Bronchial epithelial cell (primary cell): ENCODE measurements at regions not wholly inside any gene's neighbourhood (a gene's known extent, or its start where the extent isn't known, plus 50 kb on each side); places are given as distances from the start of the nearest gene placed in this dataset.

Experiments
- DNase-seq: peaks from one replicate; pipeline ENCODE4 v3.0.0-alpha.2; 2010; ENCODE audit warnings: low read depth
- FAIRE-seq: peaks from 2 replicates; lab custom pipeline; 2011; peaks lifted over from hg19 to GRCh38; lab: Jason Lieb, UNC
- H3K27me3 ChIP-seq: 2 replicates; pipeline ENCODE4 v1.5.1; 2011; ENCODE audit warnings: low read length; ENCODE audit not compliant: control insufficient read depth, insufficient read depth
- H3K36me3 ChIP-seq: 2 replicates; pipeline ENCODE4 v1.5.1; 2011; ENCODE audit warnings: low read length; ENCODE audit not compliant: control insufficient read depth, insufficient read depth
- H3K4me3 ChIP-seq: 2 replicates; pipeline ENCODE4 v1.5.1; 2011; ENCODE audit warnings: mild to moderate bottlenecking, low read depth, low read length, control low read depth
- CTCF ChIP-seq: IDR thresholded peaks from 2 replicates; pipeline ENCODE4 v1.5.1; 2011; ENCODE audit warnings: mild to moderate bottlenecking, moderate library complexity, low read length, control low read depth, inconsistent platforms; ENCODE audit not compliant: insufficient read depth, severe bottlenecking

- Histone ChIP-seq H3K4me3 (no peak overlapping the region), H3K36me3 (no peaks in the 10 kb centered on the region), H3K27me3 (no peaks in the 10 kb centered on the region)
- FAIRE-seq (no peak), DNase-seq (no peak)
- TF ChIP-seq CTCF = no peak
Observed at GRCh38 chr21:17388226-17388625, 124.6 kb upstream of the CXADR start.

GRCh38 chr21:17389311-17389710, 123.5 kb upstream of the CXADR start:
- Histone ChIP-seq H3K4me3 (no peak overlapping the region), H3K36me3 (no peaks in the 10 kb centered on the region), H3K27me3 (no peaks in the 10 kb centered on the region)
- no peak for DNase-seq
- no peak for FAIRE-seq
- TF ChIP-seq CTCF = no peak

GRCh38 chr21:17390569-17390968, 122.3 kb upstream of the CXADR start:
- H3K36me3 ChIP-seq = no peaks in the 10 kb centered on the region
- FAIRE-seq (no peak), DNase-seq (no peak)
- no peak overlapping the region for H3K4me3 ChIP-seq
- TF ChIP-seq CTCF = no peak
- no peaks in the 10 kb centered on the region for H3K27me3 ChIP-seq

GRCh38 chr21:17391811-17392340, 121.0 kb upstream of the CXADR start:
- Histone ChIP-seq H3K4me3 (no peak overlapping the region), H3K36me3 (no peaks in the 10 kb centered on the region), H3K27me3 (no peaks in the 10 kb centered on the region)
- FAIRE-seq (no peak), DNase-seq (peak; percentile 60)
- TF ChIP-seq CTCF = no peak

GRCh38 chr21:17393413-17393812, 119.4 kb upstream of the CXADR start:
- Histone ChIP-seq H3K4me3 (no peak overlapping the region), H3K36me3 (no peaks in the 10 kb centered on the region), H3K27me3 (no peaks in the 10 kb centered on the region)
- no peak for DNase-seq
- no peak for TF ChIP-seq CTCF
- no peak for FAIRE-seq

- H3K4me3 ChIP-seq = no peak overlapping the region
- no peak for DNase-seq
- H3K27me3 ChIP-seq = no peaks in the 10 kb centered on the region
- TF ChIP-seq CTCF = no peak
- no peak for FAIRE-seq
- no peaks in the 10 kb centered on the region for H3K36me3 ChIP-seq
Observed at GRCh38 chr21:17396948-17397347, 115.9 kb upstream of the CXADR start.
